HFFc6 (cell line): ENCODE measurements at regions not wholly inside any gene's neighbourhood (a gene's known extent, or its start where the extent isn't known, plus 50 kb on each side); places are given as distances from the start of the nearest gene placed in this dataset.

Source experiments
- DNase-seq: peaks from one replicate; pipeline ENCODE4 v3.0.0-alpha.2; 2018
- H3K27ac Mint-ChIP-seq: 2 replicates; pipeline ENCODE4 v1.8.0; 2020; ENCODE audit warnings: mild to moderate bottlenecking, mixed read lengths
- H3K27me3 Mint-ChIP-seq: 2 replicates; pipeline ENCODE4 v1.8.0; 2021; ENCODE audit warnings: mild to moderate bottlenecking, moderate library complexity, mixed read lengths; ENCODE audit not compliant: insufficient read depth
- H3K36me3 Mint-ChIP-seq: 2 replicates; pipeline ENCODE4 v1.8.0; 2021; ENCODE audit warnings: low read depth, mixed read lengths
- H3K4me1 Mint-ChIP-seq: 2 replicates; pipeline ENCODE4 v1.8.0; 2020; ENCODE audit warnings: low read depth, mixed read lengths
- H3K4me3 Mint-ChIP-seq: 2 replicates; pipeline ENCODE4 v1.8.0; 2020; ENCODE audit warnings: mild to moderate bottlenecking, moderate library complexity, mixed read lengths
- H3K9me3 Mint-ChIP-seq: 2 replicates; pipeline ENCODE4 v1.8.0; 2020; ENCODE audit warnings: mild to moderate bottlenecking, mixed read lengths
- TF ChIP-seq, protein P1 (sequence below): fragments of 200-600 bp; sonication (generic); IDR thresholded peaks from 2 replicates; pipeline ENCODE4 v1.5.0; 2021; ENCODE audit warnings: antibody characterized with exemption, mild to moderate bottlenecking

DNA sequence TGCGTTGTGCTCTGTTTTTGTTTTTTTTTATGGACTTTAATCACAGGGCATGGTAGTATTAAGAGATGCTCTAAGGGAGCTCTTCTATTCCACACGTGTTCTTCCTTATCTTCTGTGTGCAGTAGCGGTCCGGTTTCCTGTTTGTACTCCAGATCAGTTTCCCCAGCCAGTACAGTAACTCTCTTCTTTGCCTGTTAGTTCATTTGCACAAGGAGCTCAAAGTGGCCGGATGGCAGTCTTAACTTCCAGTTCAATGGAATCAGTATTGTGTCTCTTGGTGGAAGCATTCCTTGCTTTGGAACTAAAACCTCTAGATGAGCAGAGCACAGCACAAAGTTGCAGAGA lies 122.0 kb downstream of the KLF13 start:
- no peaks in the 10 kb centered on the region for H3K9me3 Mint-ChIP-seq
- H3K27me3 Mint-ChIP-seq, result peaks cover 3% of the 10 kb centered on the region; the same call in 1 of the 2 replicates
- TF ChIP-seq, protein P1, sequence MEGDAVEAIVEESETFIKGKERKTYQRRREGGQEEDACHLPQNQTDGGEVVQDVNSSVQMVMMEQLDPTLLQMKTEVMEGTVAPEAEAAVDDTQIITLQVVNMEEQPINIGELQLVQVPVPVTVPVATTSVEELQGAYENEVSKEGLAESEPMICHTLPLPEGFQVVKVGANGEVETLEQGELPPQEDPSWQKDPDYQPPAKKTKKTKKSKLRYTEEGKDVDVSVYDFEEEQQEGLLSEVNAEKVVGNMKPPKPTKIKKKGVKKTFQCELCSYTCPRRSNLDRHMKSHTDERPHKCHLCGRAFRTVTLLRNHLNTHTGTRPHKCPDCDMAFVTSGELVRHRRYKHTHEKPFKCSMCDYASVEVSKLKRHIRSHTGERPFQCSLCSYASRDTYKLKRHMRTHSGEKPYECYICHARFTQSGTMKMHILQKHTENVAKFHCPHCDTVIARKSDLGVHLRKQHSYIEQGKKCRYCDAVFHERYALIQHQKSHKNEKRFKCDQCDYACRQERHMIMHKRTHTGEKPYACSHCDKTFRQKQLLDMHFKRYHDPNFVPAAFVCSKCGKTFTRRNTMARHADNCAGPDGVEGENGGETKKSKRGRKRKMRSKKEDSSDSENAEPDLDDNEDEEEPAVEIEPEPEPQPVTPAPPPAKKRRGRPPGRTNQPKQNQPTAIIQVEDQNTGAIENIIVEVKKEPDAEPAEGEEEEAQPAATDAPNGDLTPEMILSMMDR, result no peak
- H3K27ac Mint-ChIP-seq, result no peak overlapping the region
- H3K36me3 Mint-ChIP-seq, result no peaks in the 10 kb centered on the region
- no peak overlapping the region for H3K4me3 Mint-ChIP-seq
- peaks cover 13% of the 10 kb centered on the region for H3K4me1 Mint-ChIP-seq
- no peak for DNase-seq

DNA sequence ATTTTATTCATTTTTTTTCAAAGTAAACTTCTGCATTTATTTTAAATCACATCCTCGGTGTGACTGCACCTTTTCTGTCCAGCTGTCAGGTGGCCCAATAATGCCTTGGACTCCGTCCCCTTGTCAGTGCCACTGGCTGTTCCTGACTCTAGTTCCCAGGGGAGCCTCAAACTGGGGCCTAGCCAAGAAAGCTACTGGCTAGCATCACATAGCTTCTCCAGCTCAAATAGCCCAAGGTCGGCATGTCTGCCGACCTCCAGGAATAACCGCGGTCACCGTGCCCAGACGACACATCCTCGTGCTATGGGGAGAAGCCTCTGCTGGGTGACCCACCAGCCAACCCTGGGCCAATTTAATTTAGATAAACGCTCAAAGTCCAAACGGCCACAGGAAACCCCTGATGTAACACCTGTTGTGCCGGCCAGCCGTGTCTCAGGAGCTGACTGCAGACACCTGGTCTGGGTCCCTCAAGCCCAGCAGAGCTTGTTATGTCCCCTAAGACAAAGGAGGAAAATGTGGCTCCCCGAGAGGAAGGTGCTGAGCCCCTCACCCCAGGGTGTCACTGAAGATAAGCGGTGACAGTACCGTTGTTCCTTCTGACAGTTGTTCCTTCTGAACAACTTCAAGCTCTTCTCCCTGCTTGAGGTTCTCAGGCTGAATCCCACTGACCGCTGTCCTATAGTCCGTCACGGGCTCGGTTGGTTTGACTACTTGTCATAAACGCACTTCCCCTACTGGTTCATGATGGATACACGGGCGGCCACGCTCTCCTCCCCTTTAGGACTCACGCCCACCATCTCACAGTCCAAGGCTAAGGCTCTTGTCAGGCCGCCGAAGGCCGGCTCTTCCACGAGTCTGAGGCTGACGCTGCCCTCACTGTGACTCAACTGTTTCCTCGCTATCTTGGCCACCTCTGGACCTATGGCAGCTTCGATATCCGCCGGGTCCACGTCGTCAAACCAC lies 126.2 kb downstream of the KLF13 start:
- peaks cover 3% of the 10 kb centered on the region; the same call in 1 of the 2 replicates for H3K27me3 Mint-ChIP-seq
- H3K4me1 Mint-ChIP-seq, result peaks cover 10% of the 10 kb centered on the region; the same call in 1 of the 2 replicates
- no peak overlapping the region for H3K27ac Mint-ChIP-seq
- TF ChIP-seq, protein P1, result no peak
- DNase-seq, result no peak
- no peaks in the 10 kb centered on the region for H3K36me3 Mint-ChIP-seq
- H3K4me3 Mint-ChIP-seq, result no peak overlapping the region
- peaks cover 7% of the 10 kb centered on the region for H3K9me3 Mint-ChIP-seq

DNA sequence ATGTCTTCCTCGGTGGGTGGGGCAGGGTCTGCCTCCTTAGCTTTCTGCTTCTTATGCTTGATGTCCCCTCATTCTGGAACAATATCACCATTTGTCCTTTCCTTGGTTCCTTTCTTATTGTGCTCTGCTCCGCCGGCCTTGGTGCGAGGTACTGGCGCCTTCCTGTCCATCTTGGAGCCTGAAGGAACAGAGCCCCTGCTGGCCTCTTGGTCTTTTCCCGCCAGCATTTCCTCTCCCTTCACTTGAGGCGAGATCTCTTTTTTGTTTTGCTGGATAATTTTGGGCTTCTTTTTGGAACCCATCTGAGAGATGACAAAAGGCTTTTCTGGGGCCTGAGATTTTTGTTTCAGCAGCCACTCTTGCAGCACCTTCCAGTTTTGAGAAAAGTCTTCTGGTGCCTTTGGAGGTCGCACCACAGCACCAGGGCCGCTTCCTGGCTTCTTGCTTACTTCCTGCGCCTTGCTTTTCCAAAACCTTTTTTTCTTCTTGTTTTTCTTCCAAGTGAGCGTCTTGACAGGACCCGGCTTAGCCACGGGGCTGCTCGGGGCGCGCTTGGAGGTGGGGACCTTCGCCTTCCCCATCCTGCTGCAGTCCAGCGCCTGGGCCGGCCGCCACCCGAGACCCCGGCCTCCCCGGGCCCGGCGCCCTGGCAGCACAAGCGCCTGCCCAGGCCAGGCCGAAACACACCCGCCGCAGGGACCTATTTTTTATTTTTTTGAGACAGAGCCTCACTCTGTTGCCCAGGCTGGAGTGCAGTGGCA lies 127.1 kb downstream of the KLF13 start:
- peaks cover 3% of the 10 kb centered on the region; the same call in 1 of the 2 replicates for H3K27me3 Mint-ChIP-seq
- H3K9me3 Mint-ChIP-seq, result peaks cover 7% of the 10 kb centered on the region
- peaks cover 10% of the 10 kb centered on the region; the same call in 1 of the 2 replicates for H3K4me1 Mint-ChIP-seq

DNA sequence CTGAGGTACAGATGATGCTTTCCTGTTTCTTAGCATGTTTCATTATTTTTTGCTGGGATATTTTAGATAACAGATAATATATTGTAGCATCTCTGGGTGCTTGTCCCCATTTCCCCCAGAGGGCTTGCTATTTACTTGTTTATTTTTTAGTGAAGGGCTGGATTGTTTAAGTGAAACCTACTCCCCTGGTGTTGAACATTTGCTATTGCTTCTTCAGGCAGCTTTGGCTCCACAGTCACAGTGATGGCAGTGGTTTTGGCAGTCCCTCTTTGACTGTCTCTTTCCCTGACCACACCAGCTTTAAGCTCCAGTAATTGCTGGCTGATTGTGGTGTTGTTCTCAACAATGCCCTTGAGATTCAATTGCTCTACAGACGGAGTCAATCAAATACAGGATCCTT lies 128.9 kb downstream of the KLF13 start:
- TF ChIP-seq, protein P1, result peak; percentile 53
- Mint-ChIP-seq H3K9me3 (peaks cover 7% of the 10 kb centered on the region), H3K4me3 (no peak overlapping the region), H3K36me3 (no peaks in the 10 kb centered on the region), H3K27ac (no peak overlapping the region), H3K27me3 (no peaks in the 10 kb centered on the region), H3K4me1 (peaks cover 12% of the 10 kb centered on the region)
- no peak for DNase-seq

More for the DNA sequence above, 127.1 kb downstream of the KLF13 start:
- no peak for DNase-seq
- Mint-ChIP-seq H3K27ac (no peak overlapping the region), H3K4me3 (no peak overlapping the region), H3K36me3 (no peaks in the 10 kb centered on the region)
- TF ChIP-seq, protein P1, result no peak

DNA sequence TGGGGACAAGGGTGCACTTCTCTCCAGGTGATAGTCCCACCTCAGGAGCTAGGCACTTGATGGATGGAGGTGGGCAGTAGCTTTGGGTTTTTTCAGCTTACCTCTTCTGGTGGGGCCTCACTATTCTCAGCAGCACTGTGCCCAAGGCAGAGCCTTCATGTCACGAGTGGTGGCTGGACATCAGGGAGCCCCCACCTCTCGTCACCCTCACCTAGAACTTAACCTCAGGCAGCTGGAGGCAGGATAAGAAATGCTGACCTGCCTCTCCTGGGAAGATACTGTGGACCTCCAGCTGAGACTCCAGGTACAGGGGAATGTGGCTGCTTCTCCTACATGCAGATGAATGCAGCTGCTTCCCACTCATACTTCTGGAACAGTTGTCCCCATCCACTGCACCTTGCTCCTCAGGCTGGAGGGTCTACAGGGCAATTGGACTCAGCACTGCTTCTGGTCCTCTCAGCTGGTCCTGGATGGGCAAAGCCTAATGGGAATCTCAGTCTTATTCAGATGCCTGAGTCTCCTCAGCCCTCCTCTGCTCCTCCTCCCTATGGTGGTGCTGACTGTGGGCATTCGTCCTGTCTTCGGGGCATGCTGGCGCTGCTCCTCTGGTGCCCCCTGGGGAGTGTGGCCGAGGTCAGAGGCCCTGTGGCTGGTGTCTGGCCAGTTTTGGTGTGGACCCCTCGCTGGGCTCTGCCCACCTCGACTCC lies 129.9 kb downstream of the KLF13 start:
- Mint-ChIP-seq H3K4me1 (peaks cover 19% of the 10 kb centered on the region), H3K36me3 (no peaks in the 10 kb centered on the region), H3K4me3 (no peak overlapping the region), H3K27me3 (0 out of 2 replicates have a peak, but pooled peaks cover 4% of the 10 kb centered on the region), H3K9me3 (peaks cover 7% of the 10 kb centered on the region), H3K27ac (no peak overlapping the region)
- TF ChIP-seq, protein P1, result no peak
- DNase-seq, result no peak
